ENCODE measurements at regions not wholly inside any gene's neighbourhood (a gene's known extent, or its start where the extent isn't known, plus 50 kb on each side); places are given as distances from the start of the nearest gene placed in this dataset.

DNA sequence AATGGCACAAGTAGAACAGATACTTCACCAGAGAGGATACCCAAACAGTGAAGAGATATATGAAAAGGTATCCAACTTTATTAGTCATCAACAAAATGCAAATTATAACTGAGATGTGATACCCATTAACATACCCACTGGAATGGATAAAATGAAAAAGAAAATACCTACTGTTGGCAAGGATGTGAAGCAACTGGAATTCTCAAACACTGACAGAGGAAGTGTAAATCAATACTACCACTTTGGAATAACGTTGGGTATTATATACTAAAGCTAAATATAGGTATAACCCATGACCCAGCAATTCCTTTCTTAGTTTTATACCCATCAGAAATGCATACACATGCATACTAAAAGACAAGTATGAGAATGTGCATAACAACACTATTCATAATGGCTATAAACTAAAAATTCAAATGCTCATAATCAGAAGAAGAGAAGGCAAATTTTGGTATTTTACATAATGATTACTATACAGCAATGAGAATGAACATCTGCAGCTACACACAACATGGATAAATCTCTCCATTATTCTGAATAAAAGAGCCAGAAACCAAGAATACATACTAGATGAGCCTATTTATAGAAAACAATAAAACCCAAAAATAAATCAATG is 80.6 kb downstream of the RPL27A start:
- TF ChIP-seq GATA3 (IDR thresholded peaks at IDR 0.05; ENCODE audit: low read depth, low read length) (no peak), GATA2 (IDR thresholded peaks at IDR 0.05; ENCODE audit: low read depth, low read length) (no peak)

DNA sequence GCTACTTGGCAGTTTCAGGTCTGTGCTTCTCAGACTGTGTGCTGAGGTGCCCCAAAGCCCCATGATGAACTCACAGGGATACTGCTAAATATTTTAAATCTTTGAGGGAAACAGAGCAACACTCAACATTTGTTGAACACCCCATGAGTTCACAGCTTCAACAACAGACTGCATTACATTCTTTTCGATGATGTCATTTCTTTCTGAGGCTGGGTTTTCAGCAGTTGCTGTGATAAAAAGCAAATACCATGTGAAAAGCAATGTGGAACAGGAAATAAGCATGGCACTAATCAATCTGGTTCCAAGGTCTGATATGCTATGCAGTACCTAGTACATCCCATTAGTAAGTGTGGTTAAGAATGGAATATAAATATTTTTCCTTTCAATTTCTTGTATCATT is 82.7 kb downstream of the RPL27A start:
- no peak for TF ChIP-seq GATA3 (IDR thresholded peaks at IDR 0.05; ENCODE audit: low read depth, low read length)
- no peak for TF ChIP-seq GATA2 (IDR thresholded peaks at IDR 0.05; ENCODE audit: low read depth, low read length)

DNA sequence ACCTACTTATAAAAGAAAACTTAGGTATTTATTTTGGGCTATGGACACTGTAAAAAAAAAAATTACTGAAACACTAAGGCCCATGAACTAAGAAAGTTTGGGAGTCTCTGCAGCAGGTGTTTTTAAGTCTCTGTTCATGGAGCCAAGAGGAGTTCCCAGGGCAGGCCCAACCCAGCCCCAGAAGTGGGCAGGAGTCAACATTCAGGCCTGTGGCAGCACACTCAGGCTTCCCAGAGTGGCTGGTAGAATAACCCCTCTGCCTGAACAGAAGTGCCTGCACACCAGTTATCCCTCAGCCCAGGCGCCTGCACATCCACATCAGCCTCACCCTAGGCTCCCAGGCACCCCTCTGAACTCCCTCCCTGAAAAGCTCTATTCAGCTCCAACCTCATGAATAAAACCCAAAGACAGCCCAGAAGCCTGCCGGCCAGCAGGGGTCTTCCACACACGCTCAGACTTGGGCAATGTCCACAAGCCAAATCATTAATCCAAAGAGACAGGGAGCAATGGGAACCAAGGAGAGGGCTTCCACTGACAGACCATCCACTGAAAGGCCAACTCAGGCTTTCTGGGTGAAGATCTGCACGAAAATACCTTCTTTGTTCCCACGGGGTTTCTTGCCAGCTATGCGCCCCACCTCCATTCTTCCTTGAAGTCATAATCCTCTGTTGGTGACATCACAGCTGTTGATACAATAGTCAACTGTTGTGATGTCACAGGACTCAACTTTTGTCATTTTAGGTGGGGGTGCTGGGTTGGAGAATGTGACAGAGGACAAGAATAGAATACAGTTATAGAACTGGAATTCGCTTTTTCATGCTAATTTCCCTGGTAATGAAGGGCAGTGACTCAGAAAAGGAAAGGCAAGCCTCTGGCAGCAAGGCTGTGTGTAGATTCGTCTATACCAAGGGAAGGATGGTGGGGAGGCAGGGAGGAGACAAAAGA is 83.7 kb downstream of the RPL27A start:
- TF ChIP-seq GATA2 (IDR thresholded peaks at IDR 0.05; ENCODE audit: low read depth, low read length) (no peak), GATA3 (IDR thresholded peaks at IDR 0.05; ENCODE audit: low read depth, low read length) (no peak)

DNA sequence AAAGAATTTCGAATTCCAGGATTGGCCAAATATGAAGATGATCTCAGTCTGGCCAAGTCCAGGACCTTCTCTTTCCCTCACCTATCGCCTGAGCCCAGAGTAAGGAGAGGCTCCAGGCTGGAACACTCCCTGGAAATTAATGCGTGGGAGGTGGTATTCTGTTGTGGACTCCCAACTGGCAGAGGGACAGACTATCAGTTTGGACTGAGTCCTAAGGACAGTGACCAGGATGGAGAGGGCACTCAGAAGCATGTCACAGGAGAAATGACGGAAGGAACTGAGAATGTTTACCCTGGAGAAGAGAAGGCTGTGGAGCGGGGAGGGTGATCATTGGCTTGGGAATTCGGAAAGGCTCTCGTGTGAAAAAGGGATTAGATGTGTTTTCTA is 84.4 kb downstream of the RPL27A start:
- no peak for TF ChIP-seq GATA2 (IDR thresholded peaks at IDR 0.05; ENCODE audit: low read depth, low read length)
- no peak for TF ChIP-seq GATA3 (IDR thresholded peaks at IDR 0.05; ENCODE audit: low read depth, low read length)

DNA sequence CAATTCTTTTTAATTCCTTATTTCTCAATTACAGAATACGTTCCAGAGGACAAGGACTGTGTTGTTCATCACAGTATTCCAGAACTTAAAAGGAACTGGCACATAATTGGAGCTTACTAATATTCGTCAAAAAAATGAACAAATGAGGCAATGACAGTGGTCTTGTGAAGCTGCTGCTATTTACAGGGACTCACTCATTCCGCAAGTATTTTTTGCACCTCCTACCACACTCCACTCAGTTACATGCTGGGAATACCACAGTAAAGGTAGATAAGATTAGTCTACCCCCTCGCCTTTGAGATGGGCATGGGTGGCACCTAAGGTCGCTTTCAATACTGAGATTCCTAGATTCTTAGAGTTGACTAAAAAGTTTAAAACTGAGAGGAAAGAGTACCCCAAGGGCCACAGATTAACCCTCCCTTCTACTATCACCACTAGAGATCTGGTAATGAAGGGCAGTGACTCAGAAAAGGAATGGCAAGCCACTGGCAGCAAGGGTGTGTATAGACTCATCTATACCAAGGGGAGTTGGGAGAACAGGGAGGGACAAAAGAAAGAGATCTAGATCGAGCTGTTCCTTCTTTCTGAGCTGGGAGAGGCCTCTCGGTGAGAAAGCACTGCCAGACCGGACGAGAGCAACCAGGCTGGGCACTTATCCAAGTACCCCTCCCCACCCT is 85.0 kb downstream of the RPL27A start:
- TF ChIP-seq GATA2 (IDR thresholded peaks at IDR 0.05; ENCODE audit: low read depth, low read length) (no peak), GATA3 (IDR thresholded peaks at IDR 0.05; ENCODE audit: low read depth, low read length) (no peak)

DNA sequence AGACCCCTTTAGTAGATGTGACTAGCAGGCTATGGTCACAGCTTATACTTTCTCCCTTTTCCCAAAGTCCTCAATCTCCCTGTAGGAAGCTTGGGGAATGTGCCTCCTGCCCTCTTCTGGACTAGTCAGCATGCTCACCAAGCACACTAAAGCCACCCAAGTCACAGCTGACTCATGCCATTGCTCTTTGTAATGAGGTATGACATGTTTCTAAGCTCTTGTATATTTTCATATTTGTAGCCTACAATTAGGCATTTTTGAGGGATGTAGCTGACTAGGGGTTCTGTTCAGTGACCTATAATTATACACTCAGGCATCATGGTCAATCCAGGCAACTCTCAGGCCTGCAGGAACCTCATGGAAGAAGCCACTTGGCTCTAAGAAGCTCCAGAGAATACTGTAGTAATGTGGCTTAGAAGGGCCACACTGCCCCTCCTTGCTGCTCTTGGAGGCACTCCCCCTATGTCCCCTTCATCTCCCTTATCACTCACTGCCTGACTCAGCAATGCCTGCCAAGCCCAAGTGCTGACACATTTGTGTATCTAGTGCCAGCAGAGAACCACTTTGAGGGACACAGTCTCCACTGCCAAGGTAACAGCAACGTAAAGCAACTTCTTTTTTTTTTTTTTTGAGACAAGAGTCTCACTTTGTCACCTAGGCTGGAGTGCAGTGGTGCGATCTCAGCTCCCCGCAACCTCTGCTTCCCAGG is 86.2 kb downstream of the RPL27A start:
- no peak for TF ChIP-seq GATA2 (IDR thresholded peaks at IDR 0.05; ENCODE audit: low read depth, low read length)
- no peak for TF ChIP-seq GATA3 (IDR thresholded peaks at IDR 0.05; ENCODE audit: low read depth, low read length)

DNA sequence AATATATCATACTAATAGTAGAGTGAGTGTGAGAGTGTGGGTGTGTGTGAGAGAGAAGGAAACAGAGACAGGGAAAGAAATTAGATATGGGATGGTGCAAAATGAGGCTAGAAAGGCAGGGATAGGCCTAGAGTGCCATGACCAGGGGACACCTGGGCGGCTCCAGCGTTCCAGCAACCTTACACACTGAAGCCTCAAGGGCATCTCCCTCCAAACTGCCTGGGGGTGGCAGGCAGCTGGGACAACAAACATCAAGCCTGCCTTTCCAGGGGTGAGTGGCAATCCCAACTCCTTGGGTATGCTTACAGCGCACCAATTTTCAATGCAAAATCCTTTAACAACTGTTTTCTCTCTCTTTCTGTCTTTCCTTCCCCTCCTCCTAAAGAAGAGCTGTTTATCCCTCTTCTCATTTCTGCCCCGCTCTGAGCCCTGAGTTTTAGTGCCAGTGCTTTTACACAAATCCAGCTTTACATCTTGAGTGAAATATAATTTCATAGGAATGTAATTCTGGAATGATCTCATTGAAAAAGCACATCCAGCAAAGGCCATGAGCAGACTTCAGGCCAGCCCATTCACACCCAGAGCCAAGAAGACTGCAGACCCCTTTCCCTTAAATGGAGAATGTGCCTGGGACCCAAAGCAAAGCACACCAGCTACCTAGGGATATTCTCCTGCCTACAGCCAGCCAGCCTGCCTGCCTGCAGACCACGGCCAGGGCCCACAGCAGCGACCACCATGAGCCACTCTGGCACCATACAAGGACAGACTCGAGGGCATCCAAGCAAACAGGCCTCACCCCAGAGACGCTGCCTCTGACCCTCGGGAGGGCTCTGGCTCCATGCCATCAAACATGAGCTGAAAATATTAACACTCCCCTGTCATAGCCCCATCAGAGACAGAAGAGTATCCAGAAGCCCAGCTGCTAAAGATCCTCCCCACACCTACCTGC is 90.3 kb downstream of the RPL27A start:
- TF ChIP-seq GATA2 (IDR thresholded peaks at IDR 0.05; ENCODE audit: low read depth, low read length) (no peak), GATA3 (IDR thresholded peaks at IDR 0.05; ENCODE audit: low read depth, low read length) (no peak)

DNA sequence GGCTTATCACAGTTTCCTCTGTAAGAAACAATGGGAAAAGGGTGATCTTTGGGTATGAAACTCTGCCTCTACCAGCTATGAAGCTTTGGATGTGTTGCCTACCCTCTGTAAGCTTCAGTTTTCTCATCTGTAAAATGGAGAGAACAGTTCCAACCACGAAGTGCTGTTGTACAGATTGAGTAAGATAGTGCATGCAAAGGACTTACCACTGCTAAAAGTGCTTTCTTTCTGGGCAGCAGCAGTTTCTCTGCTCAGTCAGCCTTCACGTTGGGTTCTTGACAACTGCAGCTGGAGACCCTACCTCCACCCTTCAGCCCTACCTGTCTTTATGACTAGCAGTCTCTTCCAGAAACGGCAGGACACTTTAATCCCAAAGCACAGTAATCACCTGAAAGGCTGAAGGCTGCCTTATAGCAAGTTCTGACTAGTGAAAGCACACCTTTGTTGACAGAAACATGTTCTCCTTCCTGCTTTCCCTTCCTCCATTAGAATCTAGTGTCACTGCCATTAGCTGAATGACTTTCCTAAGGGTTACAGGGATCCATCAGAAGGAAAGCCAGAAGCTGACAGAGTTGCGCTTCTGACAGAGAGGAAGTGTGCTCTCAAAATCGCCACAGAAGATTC is 91.4 kb downstream of the RPL27A start:
- TF ChIP-seq GATA2 (IDR thresholded peaks at IDR 0.05; ENCODE audit: low read depth, low read length) (no peak), GATA3 (IDR thresholded peaks at IDR 0.05; ENCODE audit: low read depth, low read length) (no peak)

DNA sequence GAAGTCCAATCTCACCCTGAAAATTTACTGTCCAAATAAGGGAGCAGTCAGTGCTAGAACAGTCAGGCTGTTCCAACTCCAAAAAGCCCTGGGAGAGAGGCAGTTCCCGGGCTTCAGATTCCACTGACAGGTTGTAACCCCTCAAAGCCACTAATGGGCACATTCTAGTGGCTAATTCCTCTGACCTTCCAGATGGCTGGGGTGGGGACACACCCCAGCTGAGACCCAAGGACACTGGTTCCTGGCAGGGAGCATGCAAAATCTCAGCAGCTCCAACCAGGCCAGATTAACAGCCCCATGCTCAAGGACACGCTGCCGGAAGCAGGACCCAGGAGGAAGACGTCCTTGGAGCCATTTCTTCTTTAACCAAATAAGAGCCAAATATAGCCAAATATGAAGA is 92.7 kb downstream of the RPL27A start:
- TF ChIP-seq GATA2 (IDR thresholded peaks at IDR 0.05; ENCODE audit: low read depth, low read length) = no peak
- TF ChIP-seq GATA3 (IDR thresholded peaks at IDR 0.05; ENCODE audit: low read depth, low read length) = no peak

DNA sequence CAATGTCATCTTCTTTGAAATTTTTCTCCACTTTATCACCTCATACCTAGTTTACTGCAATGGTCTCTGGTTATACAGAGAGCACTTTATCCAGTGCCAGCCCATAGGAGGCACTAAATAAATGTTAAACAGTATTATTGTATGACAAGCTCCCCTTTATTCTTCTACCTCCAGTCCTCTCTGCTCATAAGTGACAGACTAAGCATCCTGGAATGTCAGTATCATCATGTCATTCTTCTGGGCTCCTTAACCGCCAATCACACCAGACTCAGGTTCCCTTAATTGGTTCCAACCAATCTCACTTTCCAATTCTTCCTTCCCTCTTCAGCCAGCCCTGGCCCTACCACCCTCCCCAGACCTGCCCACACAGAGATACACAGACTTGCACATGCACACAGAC is 93.1 kb downstream of the RPL27A start:
- TF ChIP-seq GATA2 (IDR thresholded peaks at IDR 0.05; ENCODE audit: low read depth, low read length) (no peak), GATA3 (IDR thresholded peaks at IDR 0.05; ENCODE audit: low read depth, low read length) (no peak)

DNA sequence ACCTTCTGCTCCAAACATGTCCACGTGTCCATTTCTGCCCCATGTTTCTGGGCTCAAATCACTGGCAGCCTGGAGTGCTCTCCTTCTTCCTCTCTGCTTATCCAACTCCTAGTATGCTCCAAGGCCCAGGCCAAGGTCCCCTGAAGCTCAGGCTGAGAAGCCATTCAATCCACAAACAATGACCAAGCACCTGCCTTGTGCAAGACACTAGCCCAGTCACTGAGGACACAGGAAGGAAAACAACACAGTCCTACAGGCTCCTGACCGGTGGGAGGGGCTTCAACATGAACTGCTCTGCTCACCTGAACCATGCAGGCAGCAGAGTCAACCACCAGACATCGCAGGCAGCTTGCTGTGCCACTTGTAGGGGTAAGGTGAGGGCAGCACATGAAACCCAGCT is 93.6 kb downstream of the RPL27A start:
- no peak for TF ChIP-seq GATA2 (IDR thresholded peaks at IDR 0.05; ENCODE audit: low read depth, low read length)
- TF ChIP-seq GATA3 (IDR thresholded peaks at IDR 0.05; ENCODE audit: low read depth, low read length) = no peak

DNA sequence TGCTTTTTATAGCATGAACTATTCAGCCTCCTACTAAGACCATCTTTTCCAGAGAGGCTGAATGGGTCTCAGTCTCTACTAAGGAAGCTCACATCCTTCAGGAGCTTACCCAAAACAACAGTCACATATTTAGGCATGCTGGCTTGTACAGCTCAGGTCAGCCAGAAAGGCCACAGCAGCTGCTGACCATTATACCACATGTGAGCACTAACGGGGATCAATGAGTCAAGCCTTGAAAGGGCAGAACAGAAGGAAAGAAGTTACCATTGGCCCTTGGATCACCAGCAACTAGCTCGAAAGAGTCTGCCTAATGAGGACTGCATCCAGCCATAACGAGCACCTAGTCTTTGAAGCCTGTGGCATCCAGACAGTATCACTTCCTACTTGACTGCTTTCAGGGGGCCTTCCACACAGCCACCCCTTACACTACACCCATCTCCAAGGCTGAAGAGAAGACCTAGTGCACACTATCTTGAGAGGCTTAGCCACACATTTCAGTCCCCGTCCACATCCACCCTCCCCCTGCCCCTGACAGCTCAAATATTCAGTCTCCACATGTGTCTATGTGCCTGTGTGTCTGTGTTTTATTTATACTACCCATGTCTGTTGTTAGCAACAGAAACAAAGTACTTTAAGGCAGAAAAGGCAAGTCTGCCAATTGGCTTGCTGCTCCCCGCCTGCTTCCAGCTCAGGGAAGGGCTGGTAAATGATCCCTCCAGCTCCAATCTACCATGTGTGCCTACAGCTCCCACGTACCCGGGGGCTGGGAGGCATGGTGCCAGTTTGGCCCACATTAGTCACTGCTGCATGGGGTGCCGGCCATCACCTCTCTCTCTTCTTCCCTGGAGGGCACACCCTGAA is 95.5 kb downstream of the RPL27A start:
- TF ChIP-seq GATA2 (IDR thresholded peaks at IDR 0.05; ENCODE audit: low read depth, low read length) = no peak
- no peak for TF ChIP-seq GATA3 (IDR thresholded peaks at IDR 0.05; ENCODE audit: low read depth, low read length)

Data from SH-SY5Y (cell line).